ENCODE measurements at regions not wholly inside any gene's neighbourhood (a gene's known extent, or its start where the extent isn't known, plus 50 kb on each side); places are given as distances from the start of the nearest gene placed in this dataset.

DNA sequence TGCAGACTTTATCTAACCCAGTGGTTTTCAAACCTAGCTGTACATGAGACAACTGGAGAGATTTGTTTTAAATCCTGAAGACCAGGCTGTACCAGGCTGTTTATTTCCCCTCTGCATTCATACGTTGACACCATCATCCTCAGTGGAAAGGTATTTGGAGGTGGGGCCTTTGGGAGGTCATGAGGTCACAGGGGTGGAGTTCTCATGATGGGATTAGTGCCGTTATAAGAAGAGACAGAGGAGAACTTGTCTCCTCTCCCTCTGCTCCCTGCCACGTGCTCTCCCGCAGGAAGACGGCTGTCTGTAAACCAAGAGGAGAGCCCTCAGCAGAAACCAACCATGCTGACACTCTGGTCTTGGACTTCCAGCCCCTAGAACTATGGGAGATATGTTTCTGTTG, 165.4 kb downstream of the ADSS2 start:
- Histone ChIP-seq H3K4me3 (ENCODE audit: low read length) (no peak overlapping the region), H3K9me3 (ENCODE audit: low read length) (no peaks in the 10 kb centered on the region), H3K27ac (ENCODE audit: low read length) (no peak overlapping the region), H3K9me2 (replicated peaks; ENCODE audit: insufficient read depth, low read length) (no peaks in the 10 kb centered on the region), H3K36me3 (ENCODE audit: insufficient read depth, low read length) (no peaks in the 10 kb centered on the region), H3K4me2 (ENCODE audit: low read depth, low read length, poor library complexity, severe bottlenecking) (no peak overlapping the region), H4K20me1 (ENCODE audit: insufficient read depth, low read depth, low read length) (no peaks in the 10 kb centered on the region), H3K27me3 (ENCODE audit: low read length) (no peaks in the 10 kb centered on the region), H3K79me2 (ENCODE audit: low read length) (no peaks in the 10 kb centered on the region), H3K9ac (ENCODE audit: low read length) (no peak overlapping the region), H2AFZ (ENCODE audit: low read length) (no peak overlapping the region), H3K4me1 (ENCODE audit: low read length) (no peaks in the 10 kb centered on the region)
- DNase-seq: no peak

DNA sequence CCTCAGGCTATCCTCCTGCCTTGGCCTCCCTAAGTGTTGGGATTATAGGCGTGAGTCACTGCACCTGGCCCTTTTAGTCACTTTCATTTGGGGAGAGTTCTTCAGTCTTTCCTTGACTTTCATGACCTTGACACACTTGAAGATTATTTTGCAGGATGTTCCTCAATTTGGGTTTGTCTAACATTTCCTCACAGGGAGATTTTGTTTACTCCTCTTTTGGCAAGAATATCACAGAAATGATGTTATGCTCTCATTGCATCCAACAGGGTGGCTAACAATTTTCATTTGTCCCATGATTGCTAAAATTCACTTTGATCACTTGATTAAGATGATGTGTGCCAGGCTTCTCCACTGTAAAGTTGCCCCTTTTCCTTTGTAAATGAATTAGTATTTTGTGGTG, 164.0 kb downstream of the ADSS2 start:
- Histone ChIP-seq H3K4me3 (ENCODE audit: low read length) (no peak overlapping the region), H2AFZ (ENCODE audit: low read length) (no peak overlapping the region), H3K9me2 (replicated peaks; ENCODE audit: insufficient read depth, low read length) (no peaks in the 10 kb centered on the region), H3K27ac (ENCODE audit: low read length) (no peak overlapping the region), H3K36me3 (ENCODE audit: insufficient read depth, low read length) (no peaks in the 10 kb centered on the region), H3K4me2 (ENCODE audit: low read depth, low read length, poor library complexity, severe bottlenecking) (no peak overlapping the region), H3K9ac (ENCODE audit: low read length) (no peak overlapping the region), H3K79me2 (ENCODE audit: low read length) (no peaks in the 10 kb centered on the region), H3K9me3 (ENCODE audit: low read length) (no peaks in the 10 kb centered on the region), H3K4me1 (ENCODE audit: low read length) (no peaks in the 10 kb centered on the region), H4K20me1 (ENCODE audit: insufficient read depth, low read depth, low read length) (no peaks in the 10 kb centered on the region), H3K27me3 (ENCODE audit: low read length) (no peaks in the 10 kb centered on the region)
- no peak for DNase-seq

DNA sequence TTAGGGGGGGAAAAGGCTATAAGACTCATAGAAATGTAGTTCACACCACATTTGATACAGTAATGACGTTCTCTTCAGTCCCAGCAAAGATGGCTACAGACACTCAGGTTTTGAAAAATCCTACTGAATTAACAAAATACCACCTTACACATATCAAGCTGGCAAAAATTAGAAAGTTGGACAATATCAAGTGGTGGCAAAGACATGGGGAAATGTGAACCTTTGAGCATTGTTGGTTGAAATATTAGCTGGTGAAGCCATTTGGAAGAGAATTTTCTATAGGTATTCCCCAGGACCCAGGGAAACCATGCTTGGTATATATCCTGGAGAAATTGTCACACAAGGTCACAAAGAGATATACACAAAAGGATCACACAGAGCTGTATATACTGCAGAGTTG, 163.0 kb downstream of the ADSS2 start:
- no peak overlapping the region for H3K4me3 ChIP-seq (ENCODE audit: low read length)
- no peak overlapping the region for H2AFZ ChIP-seq (ENCODE audit: low read length)
- H3K4me1 ChIP-seq (ENCODE audit: low read length): no peaks in the 10 kb centered on the region
- no peak overlapping the region for H3K27ac ChIP-seq (ENCODE audit: low read length)
- H3K36me3 ChIP-seq (ENCODE audit: insufficient read depth, low read length): no peaks in the 10 kb centered on the region
- no peak for DNase-seq
- H3K79me2 ChIP-seq (ENCODE audit: low read length): no peaks in the 10 kb centered on the region
- no peaks in the 10 kb centered on the region for H4K20me1 ChIP-seq (ENCODE audit: insufficient read depth, low read depth, low read length)
- H3K27me3 ChIP-seq (ENCODE audit: low read length): no peaks in the 10 kb centered on the region
- H3K9me2 ChIP-seq (replicated peaks; ENCODE audit: insufficient read depth, low read length): no peaks in the 10 kb centered on the region
- no peak overlapping the region for H3K4me2 ChIP-seq (ENCODE audit: low read depth, low read length, poor library complexity, severe bottlenecking)
- no peak overlapping the region for H3K9ac ChIP-seq (ENCODE audit: low read length)
- H3K9me3 ChIP-seq (ENCODE audit: low read length): no peaks in the 10 kb centered on the region

DNA sequence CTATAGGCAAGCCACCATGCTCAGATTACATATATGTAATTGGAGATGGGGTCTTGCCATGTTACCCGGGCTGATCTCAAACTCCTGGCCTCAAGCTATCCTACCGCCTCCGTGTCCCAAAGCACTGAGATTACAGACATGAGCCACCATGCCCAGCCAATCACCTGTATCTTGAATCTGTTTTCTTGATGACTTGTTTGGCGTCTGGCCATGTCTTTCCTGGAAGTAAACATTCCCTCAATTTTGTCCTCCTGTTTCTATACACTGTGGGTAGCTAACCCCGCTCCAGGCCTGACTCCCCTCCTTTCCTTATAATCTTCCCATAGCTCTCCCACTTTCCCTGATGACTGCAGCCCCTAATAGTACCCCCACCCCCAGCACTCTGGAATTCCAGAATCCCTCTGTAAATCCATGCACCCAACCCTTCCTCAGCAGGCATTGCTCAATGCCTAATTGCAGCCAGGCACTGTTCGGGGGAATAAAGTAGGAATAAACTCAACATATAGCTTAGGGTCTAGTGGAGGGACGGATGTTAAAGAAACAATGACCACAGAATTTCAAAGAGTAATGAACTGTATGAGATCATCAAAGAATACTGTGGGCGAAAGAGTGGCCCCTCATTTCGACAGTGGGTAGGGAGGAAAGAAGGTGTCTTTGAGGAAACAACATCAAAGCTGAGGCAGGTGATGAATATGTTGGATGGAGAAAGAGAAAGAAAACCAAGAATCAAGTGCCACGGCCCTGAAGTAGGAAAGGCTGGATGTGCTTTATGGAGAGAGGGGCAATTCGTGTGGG, 161.5 kb downstream of the ADSS2 start:
- Histone ChIP-seq H4K20me1 (ENCODE audit: insufficient read depth, low read depth, low read length) (no peaks in the 10 kb centered on the region), H3K4me1 (ENCODE audit: low read length) (no peaks in the 10 kb centered on the region), H3K9me3 (ENCODE audit: low read length) (no peaks in the 10 kb centered on the region), H2AFZ (ENCODE audit: low read length) (no peak overlapping the region), H3K27ac (ENCODE audit: low read length) (no peak overlapping the region), H3K9ac (ENCODE audit: low read length) (no peak overlapping the region), H3K27me3 (ENCODE audit: low read length) (no peaks in the 10 kb centered on the region), H3K9me2 (replicated peaks; ENCODE audit: insufficient read depth, low read length) (no peaks in the 10 kb centered on the region), H3K36me3 (ENCODE audit: insufficient read depth, low read length) (no peaks in the 10 kb centered on the region), H3K79me2 (ENCODE audit: low read length) (no peaks in the 10 kb centered on the region), H3K4me3 (ENCODE audit: low read length) (no peak overlapping the region), H3K4me2 (ENCODE audit: low read depth, low read length, poor library complexity, severe bottlenecking) (no peak overlapping the region)
- DNase-seq: no peak

DNA sequence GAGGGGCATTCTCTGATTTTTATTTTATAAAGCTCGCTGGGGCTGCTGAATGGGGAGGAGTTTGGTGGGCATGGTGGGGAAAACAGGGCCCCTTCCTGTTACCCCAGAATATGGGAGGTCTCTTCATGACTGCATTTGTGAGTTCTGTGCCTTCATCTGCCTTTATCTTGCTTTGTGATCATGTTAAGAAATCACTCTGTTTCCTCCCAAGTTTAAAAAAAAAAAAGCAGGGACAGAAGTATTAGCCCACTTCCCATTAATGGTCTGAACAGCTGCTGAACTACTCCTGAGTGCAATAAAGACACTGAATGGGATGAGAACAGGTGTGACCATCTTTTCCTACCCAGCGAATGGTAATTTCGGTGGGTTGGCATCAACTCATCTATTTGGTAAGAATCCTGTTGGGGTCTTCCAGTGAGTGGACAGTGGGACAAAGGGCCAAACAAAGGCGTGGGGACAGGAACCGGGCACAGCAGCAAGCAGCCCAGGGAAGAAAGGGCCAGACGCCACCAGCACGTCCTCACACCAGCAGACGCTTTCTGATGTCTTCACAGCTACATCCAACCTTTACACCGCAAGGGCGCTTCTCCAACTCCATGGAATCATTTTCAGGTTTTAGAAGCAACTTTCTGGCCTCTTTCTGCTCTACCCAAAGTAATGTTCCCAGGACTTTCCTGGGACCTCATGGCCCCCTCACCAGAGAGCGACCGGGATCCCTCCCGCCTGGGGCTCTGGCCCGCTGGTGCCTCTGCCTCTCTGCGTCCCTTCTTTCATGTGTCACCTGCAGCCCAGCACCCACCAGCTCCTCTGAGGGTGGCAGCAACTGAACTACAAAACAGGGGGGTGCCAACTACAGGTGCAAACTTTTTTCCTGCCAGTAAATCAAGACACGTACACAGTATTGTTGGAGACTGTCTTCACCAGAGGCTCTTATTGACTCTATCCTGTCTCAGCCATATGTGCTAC, 160.2 kb downstream of the ADSS2 start:
- Histone ChIP-seq H3K9me2 (replicated peaks; ENCODE audit: insufficient read depth, low read length) (no peaks in the 10 kb centered on the region), H3K9ac (ENCODE audit: low read length) (no peak overlapping the region), H3K36me3 (ENCODE audit: insufficient read depth, low read length) (no peaks in the 10 kb centered on the region), H3K27ac (ENCODE audit: low read length) (no peak overlapping the region), H3K27me3 (ENCODE audit: low read length) (no peaks in the 10 kb centered on the region), H3K9me3 (ENCODE audit: low read length) (no peaks in the 10 kb centered on the region), H3K79me2 (ENCODE audit: low read length) (no peaks in the 10 kb centered on the region), H2AFZ (ENCODE audit: low read length) (no peak overlapping the region), H3K4me1 (ENCODE audit: low read length) (no peaks in the 10 kb centered on the region), H3K4me3 (ENCODE audit: low read length) (no peak overlapping the region), H3K4me2 (ENCODE audit: low read depth, low read length, poor library complexity, severe bottlenecking) (no peak overlapping the region), H4K20me1 (ENCODE audit: insufficient read depth, low read depth, low read length) (no peaks in the 10 kb centered on the region)
- no peak for DNase-seq

DNA sequence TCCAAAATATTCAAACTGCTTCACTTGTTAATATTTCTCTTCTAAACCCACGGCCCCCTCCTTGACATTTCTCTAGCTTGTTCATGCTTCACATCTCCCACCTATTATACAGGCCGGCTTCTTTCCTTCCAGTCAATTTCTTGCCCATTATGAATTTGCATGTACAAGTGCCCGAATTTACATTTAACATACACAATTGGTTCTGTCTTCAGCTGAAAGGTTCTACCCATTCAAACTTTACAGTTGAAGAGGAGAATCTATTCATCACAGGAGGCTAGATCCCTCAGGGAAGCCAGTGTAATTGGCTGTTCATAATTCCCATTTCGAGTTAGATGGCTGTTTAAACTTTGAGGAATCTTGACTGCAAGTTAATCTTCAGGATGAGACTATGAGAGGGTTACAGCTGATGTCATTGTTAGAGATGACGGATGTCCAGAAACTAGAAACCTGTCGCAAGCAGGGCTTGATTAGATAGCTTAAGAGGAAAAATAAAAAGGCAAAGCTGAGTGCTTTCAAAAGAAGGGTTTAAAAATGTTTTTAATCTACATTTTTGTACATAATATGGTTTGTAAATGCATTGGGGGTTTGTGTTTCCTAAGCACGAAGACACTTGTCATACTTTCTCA, 157.0 kb downstream of the ADSS2 start:
- H3K4me2 ChIP-seq (ENCODE audit: low read depth, low read length, poor library complexity, severe bottlenecking): no peak overlapping the region
- H3K36me3 ChIP-seq (ENCODE audit: insufficient read depth, low read length): no peaks in the 10 kb centered on the region
- H3K27ac ChIP-seq (ENCODE audit: low read length): no peak overlapping the region
- H2AFZ ChIP-seq (ENCODE audit: low read length): no peak overlapping the region
- no peaks in the 10 kb centered on the region for H3K9me3 ChIP-seq (ENCODE audit: low read length)
- H3K27me3 ChIP-seq (ENCODE audit: low read length): no peaks in the 10 kb centered on the region
- no peak for DNase-seq
- no peak overlapping the region for H3K9ac ChIP-seq (ENCODE audit: low read length)
- H4K20me1 ChIP-seq (ENCODE audit: insufficient read depth, low read depth, low read length): no peaks in the 10 kb centered on the region
- peaks cover 3% of the 10 kb centered on the region; the same call in 1 of the 2 replicates for H3K4me1 ChIP-seq (ENCODE audit: low read length)
- H3K4me3 ChIP-seq (ENCODE audit: low read length): no peak overlapping the region
- H3K9me2 ChIP-seq (replicated peaks; ENCODE audit: insufficient read depth, low read length): no peaks in the 10 kb centered on the region
- H3K79me2 ChIP-seq (ENCODE audit: low read length): no peaks in the 10 kb centered on the region

DNA sequence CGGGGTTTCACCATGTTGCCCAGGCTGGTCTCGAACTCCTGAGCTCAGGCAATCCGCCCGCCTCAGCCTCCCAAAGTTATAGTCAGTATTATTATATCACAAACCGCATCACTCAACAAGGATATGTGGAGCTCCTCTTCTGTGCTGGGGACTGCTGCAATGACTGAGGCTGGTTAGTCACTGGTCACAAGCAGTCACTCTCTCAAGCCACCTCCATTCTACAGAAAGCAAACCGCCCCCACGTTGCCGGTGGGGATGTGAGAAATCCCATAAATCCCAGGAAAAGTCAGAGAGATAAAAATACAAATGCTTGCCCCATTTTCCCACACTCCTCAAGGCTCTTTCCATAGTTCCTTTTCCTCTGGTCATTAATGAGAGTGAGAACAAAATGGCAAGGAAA, 155.7 kb downstream of the ADSS2 start:
- H3K4me3 ChIP-seq (ENCODE audit: low read length): no peak overlapping the region
- DNase-seq: no peak
- H3K9me3 ChIP-seq (ENCODE audit: low read length): no peaks in the 10 kb centered on the region
- H3K36me3 ChIP-seq (ENCODE audit: insufficient read depth, low read length): no peaks in the 10 kb centered on the region
- H3K4me2 ChIP-seq (ENCODE audit: low read depth, low read length, poor library complexity, severe bottlenecking): no peak overlapping the region
- no peak overlapping the region for H2AFZ ChIP-seq (ENCODE audit: low read length)
- no peaks in the 10 kb centered on the region for H3K9me2 ChIP-seq (replicated peaks; ENCODE audit: insufficient read depth, low read length)
- H3K9ac ChIP-seq (ENCODE audit: low read length): no peak overlapping the region
- H4K20me1 ChIP-seq (ENCODE audit: insufficient read depth, low read depth, low read length): no peaks in the 10 kb centered on the region
- no peaks in the 10 kb centered on the region for H3K27me3 ChIP-seq (ENCODE audit: low read length)
- no peak overlapping the region for H3K27ac ChIP-seq (ENCODE audit: low read length)
- peaks cover 3% of the 10 kb centered on the region; the same call in 1 of the 2 replicates for H3K4me1 ChIP-seq (ENCODE audit: low read length)
- H3K79me2 ChIP-seq (ENCODE audit: low read length): no peaks in the 10 kb centered on the region

DNA sequence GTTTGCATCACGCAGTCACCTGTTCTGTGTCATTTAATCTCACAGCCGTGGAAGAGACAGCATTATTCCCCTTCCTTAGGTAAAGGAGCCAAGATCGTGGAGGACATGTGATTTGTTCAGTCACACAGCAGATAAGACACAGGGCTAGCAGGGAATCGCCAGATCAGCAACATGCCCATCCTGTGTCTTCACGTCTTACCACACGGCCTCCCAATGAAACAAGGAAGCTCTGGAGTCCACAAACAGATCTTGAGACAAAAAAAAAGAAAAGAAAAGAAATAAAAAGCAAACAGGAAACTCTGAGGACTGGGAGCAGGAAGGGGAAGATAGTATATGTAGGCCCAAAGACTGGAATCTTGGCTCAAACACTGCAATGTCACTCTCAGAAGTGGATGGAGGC, 155.3 kb downstream of the ADSS2 start:
- Histone ChIP-seq H3K27me3 (ENCODE audit: low read length) (no peaks in the 10 kb centered on the region), H3K4me3 (ENCODE audit: low read length) (no peak overlapping the region), H4K20me1 (ENCODE audit: insufficient read depth, low read depth, low read length) (no peaks in the 10 kb centered on the region), H3K36me3 (ENCODE audit: insufficient read depth, low read length) (no peaks in the 10 kb centered on the region), H3K27ac (ENCODE audit: low read length) (no peak overlapping the region), H3K9ac (ENCODE audit: low read length) (no peak overlapping the region), H3K79me2 (ENCODE audit: low read length) (no peaks in the 10 kb centered on the region), H3K4me1 (ENCODE audit: low read length) (peaks cover 3% of the 10 kb centered on the region; the same call in 1 of the 2 replicates), H3K9me2 (replicated peaks; ENCODE audit: insufficient read depth, low read length) (no peaks in the 10 kb centered on the region), H3K4me2 (ENCODE audit: low read depth, low read length, poor library complexity, severe bottlenecking) (no peak overlapping the region), H2AFZ (ENCODE audit: low read length) (no peak overlapping the region), H3K9me3 (ENCODE audit: low read length) (no peaks in the 10 kb centered on the region)
- no peak for DNase-seq
